NT2/D1 (cell line): ENCODE measurements at regions not wholly inside any gene's neighbourhood (a gene's known extent, or its start where the extent isn't known, plus 50 kb on each side); places are given as distances from the start of the nearest gene placed in this dataset.
"Not testable (repeated sequence)": the region's sequence is repeated elsewhere in the genome, so short reads cannot be mapped to it uniquely, and the experiment has no call there.

Experiments used
- DNase-seq: peaks from one replicate; pipeline ENCODE4 v3.0.0-alpha.2; 2011; ENCODE audit warnings: low read depth, low spot score
- H3K27me3 ChIP-seq: 2 replicates; pipeline ENCODE4 v1.6.0; 2011; ENCODE audit warnings: mild to moderate bottlenecking; ENCODE audit not compliant: insufficient read length, insufficient read depth
- H3K36me3 ChIP-seq: 2 replicates; pipeline ENCODE4 v1.6.1; 2011; ENCODE audit warnings: mild to moderate bottlenecking, low read length, mixed read lengths; ENCODE audit not compliant: insufficient read depth, insufficient read length
- H3K4me1 ChIP-seq: 2 replicates; pipeline ENCODE4 v1.5.1; 2011; ENCODE audit not compliant: insufficient read depth, insufficient read length
- H3K4me3 ChIP-seq: 2 replicates; pipeline ENCODE4 v1.5.1; 2011; ENCODE audit warnings: low read depth; ENCODE audit not compliant: insufficient read length
- H3K9ac ChIP-seq: 2 replicates; pipeline ENCODE4 v1.6.0; 2011; ENCODE audit warnings: low read depth; ENCODE audit not compliant: insufficient read length
- H3K9me3 ChIP-seq: 2 replicates; pipeline ENCODE4 v1.5.1; 2011; ENCODE audit warnings: mild to moderate bottlenecking, low read length; ENCODE audit not compliant: insufficient read depth
- SUZ12 ChIP-seq: IDR thresholded peaks from 2 replicates; pipeline ENCODE4 v1.6.1; 2011; ENCODE audit not compliant: insufficient read length, insufficient read depth; ENCODE audit errors: extremely low read depth
- YY1 ChIP-seq: IDR thresholded peaks from 2 replicates; pipeline ENCODE4 v1.6.1; 2011; ENCODE audit not compliant: insufficient read length, insufficient read depth
- ZNF274 ChIP-seq: IDR thresholded peaks from 2 replicates; pipeline ENCODE4 v1.6.1; 2011; ENCODE audit warnings: mild to moderate bottlenecking, low read depth, low read length

DNA sequence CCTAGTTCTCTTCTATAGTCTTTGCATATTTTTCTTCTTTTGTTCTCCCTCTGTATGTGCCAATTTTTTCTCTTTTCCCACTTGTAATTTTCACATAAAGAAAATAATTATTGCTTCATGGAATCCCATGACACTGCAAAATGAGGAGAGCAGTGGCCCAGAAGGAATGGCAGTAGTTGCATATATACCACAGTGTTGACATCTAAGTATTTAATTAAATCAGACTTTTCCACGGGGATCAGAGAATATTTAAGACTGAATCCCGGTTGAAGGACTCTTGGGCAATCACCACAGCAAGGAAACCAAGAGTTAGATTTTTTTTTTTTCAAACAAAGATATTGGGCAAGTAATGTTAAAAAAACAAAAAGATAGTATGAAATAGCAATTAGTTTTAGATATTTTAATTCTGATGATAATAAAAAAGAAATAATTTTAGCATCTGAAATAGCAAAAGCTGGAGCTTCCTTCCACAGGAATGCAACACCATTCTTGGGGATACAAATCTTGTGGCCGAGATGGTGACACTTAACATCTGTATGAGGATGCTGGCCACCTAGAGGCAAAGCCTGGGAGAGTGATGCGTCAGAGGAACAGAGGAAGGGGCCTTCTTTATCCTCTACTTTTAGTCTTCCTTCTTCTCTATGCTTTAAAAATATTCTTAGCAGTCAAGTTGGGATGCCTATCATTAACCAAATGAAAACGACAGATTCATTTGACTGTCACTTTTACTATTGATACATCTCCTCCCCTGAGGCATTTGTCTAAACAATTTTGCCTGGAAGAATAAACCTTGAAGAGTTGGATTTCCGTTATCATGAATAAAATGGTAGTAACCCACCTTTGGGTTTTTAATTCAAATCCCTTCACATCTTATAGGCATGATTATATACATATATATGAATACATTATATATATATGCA lies 356.2 kb downstream of the GJA1 start:
- H3K4me1 ChIP-seq = no peaks in the 10 kb centered on the region
- H3K9me3 ChIP-seq = no peaks in the 10 kb centered on the region
- no peak overlapping the region for H3K9ac ChIP-seq
- peak; percentile 9 for DNase-seq
- no peaks in the 10 kb centered on the region for H3K27me3 ChIP-seq
- TF ChIP-seq SUZ12 = no peak
- TF ChIP-seq ZNF274 = no peak
- no peak for TF ChIP-seq YY1
- no peaks in the 10 kb centered on the region for H3K36me3 ChIP-seq
- H3K4me3 ChIP-seq = no peak overlapping the region

DNA sequence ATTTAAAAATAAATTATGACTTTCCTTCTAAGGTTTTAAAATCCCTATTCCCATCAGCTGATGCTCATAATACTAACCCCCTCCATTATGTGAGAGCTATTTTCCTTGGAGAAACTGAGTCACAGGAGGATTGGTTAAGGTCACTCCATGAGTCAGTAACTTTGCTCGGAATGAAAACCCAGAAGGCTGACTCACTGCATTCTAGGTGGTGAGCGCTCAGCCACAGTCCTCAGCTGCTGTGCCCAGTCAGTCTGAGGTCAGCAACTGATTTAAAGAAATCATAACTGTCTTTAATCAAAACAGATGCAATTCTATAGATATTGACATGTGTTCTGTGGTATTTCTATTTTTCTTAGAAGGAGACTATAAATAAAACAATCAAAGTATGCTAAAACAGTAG lies 359.2 kb downstream of the GJA1 start:
- no peak for TF ChIP-seq ZNF274
- no peak for TF ChIP-seq SUZ12
- no peak for TF ChIP-seq YY1
- Histone ChIP-seq H3K4me3 (no peak overlapping the region), H3K36me3 (no peaks in the 10 kb centered on the region), H3K9ac (no peak overlapping the region), H3K4me1 (no peaks in the 10 kb centered on the region), H3K27me3 (no peaks in the 10 kb centered on the region), H3K9me3 (peaks cover 11% of the 10 kb centered on the region; the same call in 1 of the 2 replicates)
- DNase-seq = no peak

DNA sequence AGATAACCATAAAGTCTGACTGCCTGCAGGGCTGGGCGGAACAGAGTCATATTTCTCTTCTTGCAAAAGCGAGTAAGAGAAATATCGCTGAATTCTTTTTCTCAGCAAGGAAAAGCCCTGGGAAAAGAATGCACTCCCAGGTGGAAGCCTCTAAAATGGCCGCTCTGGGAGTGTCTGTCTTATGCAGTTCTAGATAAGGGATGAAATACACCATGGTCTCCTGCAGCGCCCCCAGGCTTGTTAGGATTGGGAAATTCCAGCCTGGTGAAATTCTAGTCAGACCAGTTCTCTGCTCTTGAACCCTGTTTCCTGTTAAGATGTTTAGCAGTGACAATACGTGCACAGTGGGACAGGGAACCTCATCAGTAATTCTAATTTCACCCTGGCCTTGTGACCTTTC lies 362.2 kb downstream of the GJA1 start:
- not testable (repeated sequence) for DNase-seq, H3K9ac ChIP-seq, H3K4me3 ChIP-seq, H3K4me1 ChIP-seq, H3K27me3 ChIP-seq, H3K36me3 ChIP-seq
- H3K9me3 ChIP-seq = peaks cover 14% of the 10 kb centered on the region; the same call in 1 of the 2 replicates

DNA sequence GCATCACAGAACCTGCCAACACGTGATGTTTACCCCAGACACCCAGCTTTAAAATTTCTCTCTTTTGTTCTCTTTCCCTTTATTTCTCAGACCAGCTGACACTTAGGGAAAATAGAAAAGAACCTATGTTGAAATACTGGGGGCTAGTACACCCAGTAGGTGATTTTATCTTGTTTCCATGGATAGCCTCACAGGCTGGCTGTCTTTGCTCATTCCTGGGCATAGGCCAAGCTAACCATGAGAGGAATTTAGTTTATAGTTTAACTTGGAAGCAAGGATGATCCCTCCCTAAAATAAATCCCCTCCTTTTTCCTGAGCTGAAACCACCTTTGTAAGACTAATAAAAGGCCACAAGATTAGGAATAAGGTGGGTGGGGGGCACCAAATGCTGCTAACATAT lies 362.7 kb downstream of the GJA1 start:
- not testable (repeated sequence) for H3K36me3 ChIP-seq, H3K27me3 ChIP-seq, H3K4me1 ChIP-seq, H3K4me3 ChIP-seq, H3K9ac ChIP-seq, DNase-seq
- peaks cover 14% of the 10 kb centered on the region; the same call in 1 of the 2 replicates for H3K9me3 ChIP-seq

DNA sequence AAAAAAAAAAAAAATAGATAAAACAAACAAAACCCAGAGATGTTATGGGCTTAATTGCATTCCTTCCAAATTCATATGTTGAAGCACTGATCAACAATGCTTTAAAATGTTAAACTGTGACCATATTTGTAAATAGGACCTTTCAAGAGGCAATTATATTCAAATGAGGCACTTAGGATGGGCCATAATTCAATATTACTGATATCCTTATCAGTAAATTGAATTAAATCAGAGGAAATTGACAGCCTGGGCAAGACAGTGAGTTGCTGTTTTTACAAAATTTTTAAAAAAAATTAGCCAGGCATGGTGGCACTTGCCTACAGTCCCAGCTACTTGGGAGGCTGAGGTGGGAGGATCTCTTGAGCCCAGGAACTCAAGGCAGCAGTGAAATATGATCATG lies 364.1 kb downstream of the GJA1 start:
- H3K36me3 ChIP-seq = no peaks in the 10 kb centered on the region
- H3K4me3 ChIP-seq = no peak overlapping the region
- no peak for TF ChIP-seq SUZ12
- TF ChIP-seq ZNF274 = no peak
- no peak for TF ChIP-seq YY1
- no peak for DNase-seq
- no peak overlapping the region for H3K9ac ChIP-seq
- H3K27me3 ChIP-seq = no peaks in the 10 kb centered on the region
- H3K4me1 ChIP-seq = no peaks in the 10 kb centered on the region
- H3K9me3 ChIP-seq = peaks cover 14% of the 10 kb centered on the region; the same call in 1 of the 2 replicates

DNA sequence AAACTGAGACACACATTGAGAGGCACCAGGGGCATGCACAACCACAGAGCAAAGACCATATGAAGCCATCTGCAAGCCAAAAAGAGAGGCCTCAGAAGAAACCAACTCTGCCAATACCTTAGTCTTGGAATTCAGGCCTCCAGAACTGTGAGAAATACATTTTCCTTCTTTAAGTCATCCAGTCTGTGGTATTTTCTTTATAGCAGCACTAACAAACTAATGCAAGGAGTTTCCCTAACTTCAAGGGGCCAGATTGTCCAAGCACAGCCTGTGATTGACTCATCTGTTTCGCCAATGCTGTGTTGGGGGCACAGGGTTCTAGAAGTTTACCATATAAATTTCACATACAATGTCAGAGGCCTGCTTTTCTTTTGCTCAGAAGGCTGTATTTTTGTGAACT lies 364.6 kb downstream of the GJA1 start:
- H3K9ac ChIP-seq = no peak overlapping the region
- DNase-seq = no peak
- no peaks in the 10 kb centered on the region for H3K36me3 ChIP-seq
- H3K9me3 ChIP-seq = peaks cover 14% of the 10 kb centered on the region; the same call in 1 of the 2 replicates
- TF ChIP-seq ZNF274 = no peak
- no peak for TF ChIP-seq SUZ12
- TF ChIP-seq YY1 = no peak
- no peaks in the 10 kb centered on the region for H3K27me3 ChIP-seq
- no peaks in the 10 kb centered on the region for H3K4me1 ChIP-seq
- H3K4me3 ChIP-seq = no peak overlapping the region

DNA sequence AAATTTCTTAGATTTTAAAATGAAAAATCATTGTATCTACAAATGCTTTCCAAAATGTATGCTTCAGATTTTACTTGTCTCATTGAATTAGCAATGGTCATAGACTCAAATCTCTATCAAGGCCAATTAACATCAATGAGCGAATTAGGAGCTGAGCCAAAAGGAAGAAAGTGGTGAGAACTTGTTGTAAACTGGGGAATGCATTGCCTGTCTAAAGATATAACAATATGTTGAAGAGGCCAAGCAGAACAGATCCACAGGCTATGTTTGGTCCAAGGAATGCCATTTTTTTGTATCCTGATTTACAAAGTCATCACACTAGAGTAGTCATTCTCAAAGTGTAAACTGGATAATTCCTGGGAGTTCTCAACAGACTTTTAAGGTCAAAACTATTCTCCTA lies 370.7 kb downstream of the GJA1 start:
- TF ChIP-seq ZNF274 = no peak
- TF ChIP-seq SUZ12 = no peak
- TF ChIP-seq YY1 = no peak
- H3K4me1 ChIP-seq = no peaks in the 10 kb centered on the region
- H3K27me3 ChIP-seq = no peaks in the 10 kb centered on the region
- no peaks in the 10 kb centered on the region for H3K36me3 ChIP-seq
- no peak overlapping the region for H3K4me3 ChIP-seq
- H3K9ac ChIP-seq = no peak overlapping the region
- DNase-seq = no peak
- H3K9me3 ChIP-seq = 0 out of 2 replicates have a peak, but pooled peaks cover 7% of the 10 kb centered on the region
